Rectal smooth muscle tissue (tissue), 1 donor: ENCODE measurements at regions not wholly inside any gene's neighbourhood (a gene's known extent, or its start where the extent isn't known, plus 50 kb on each side); places are given as distances from the start of the nearest gene placed in this dataset.
"Not testable (repeated sequence)": the region's sequence is repeated elsewhere in the genome, so short reads cannot be mapped to it uniquely, and the experiment has no call there.

Source experiments
- H3K27ac ChIP-seq: one replicate; pipeline ENCODE4 v1.7.0; 2013; ENCODE audit warnings: low read depth, low read length, inconsistent platforms
- H3K27me3 ChIP-seq: one replicate; pipeline ENCODE4 v1.7.0; 2013; ENCODE audit warnings: low read length; ENCODE audit not compliant: control insufficient read depth, insufficient read depth
- H3K36me3 ChIP-seq: one replicate; pipeline ENCODE4 v1.7.0; 2013; ENCODE audit warnings: low read length; ENCODE audit not compliant: control insufficient read depth, insufficient read depth
- H3K4me1 ChIP-seq: one replicate; pipeline ENCODE4 v1.7.0; 2013; ENCODE audit warnings: low read length; ENCODE audit not compliant: control insufficient read depth, insufficient read depth
- H3K4me3 ChIP-seq: one replicate; pipeline ENCODE4 v1.7.0; 2013; ENCODE audit warnings: low read length
- H3K9ac ChIP-seq: one replicate; pipeline ENCODE4 v1.7.0; 2013; ENCODE audit warnings: low read length

DNA sequence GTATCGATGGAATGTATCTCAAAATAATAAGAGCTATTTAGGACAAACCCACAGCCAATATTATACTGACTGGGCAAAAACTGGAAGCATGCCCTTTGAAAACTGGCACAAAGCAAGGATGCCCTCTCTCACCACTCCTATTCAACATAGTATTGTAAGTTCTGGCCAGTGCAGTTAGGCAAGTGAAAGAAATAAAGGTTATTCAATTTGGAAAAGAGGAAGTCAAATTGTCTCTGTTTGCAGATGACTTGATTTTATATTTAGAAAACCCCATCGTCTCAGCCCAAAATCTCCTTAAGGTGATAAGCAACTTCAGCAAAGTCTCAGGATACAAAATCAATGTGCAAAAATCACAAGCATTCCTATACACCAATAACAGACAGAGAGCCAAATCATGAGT lies 77.7 kb upstream of the NAMPT start:
- not testable (repeated sequence) for H3K27ac ChIP-seq, H3K27me3 ChIP-seq, H3K36me3 ChIP-seq, H3K4me3 ChIP-seq, H3K9ac ChIP-seq, H3K4me1 ChIP-seq

DNA sequence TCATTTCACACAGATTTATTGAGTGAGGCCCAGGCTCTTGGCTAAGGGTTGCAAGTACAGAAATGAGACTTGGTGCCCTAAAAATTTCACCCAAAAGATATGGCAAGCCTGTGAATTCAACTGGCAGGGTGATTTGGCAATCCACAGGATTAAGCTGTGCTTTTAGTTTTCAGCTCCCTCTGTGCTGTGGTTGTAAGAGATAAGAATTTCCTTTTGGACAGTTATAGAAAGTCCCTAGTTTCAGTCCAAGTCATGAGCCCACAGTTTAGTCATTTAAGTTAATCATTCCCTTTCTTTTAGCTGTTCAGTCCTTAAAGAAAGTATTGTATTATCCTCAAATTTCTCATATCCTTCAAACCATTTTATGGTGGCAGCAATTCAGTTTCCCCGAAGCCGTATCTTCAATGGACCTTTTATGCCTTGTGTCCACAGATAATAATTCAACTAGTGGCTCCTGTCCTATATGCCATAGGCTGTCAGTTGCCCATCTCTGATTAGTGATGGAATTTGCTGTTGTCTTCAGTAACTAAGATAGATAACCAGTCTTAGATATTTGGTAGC lies 73.4 kb upstream of the NAMPT start:
- H3K9ac ChIP-seq, result no peak overlapping the region
- no peaks in the 10 kb centered on the region for H3K36me3 ChIP-seq
- no peaks in the 10 kb centered on the region for H3K4me1 ChIP-seq
- H3K27ac ChIP-seq, result no peak overlapping the region
- no peak overlapping the region for H3K4me3 ChIP-seq
- H3K27me3 ChIP-seq, result no peaks in the 10 kb centered on the region

DNA sequence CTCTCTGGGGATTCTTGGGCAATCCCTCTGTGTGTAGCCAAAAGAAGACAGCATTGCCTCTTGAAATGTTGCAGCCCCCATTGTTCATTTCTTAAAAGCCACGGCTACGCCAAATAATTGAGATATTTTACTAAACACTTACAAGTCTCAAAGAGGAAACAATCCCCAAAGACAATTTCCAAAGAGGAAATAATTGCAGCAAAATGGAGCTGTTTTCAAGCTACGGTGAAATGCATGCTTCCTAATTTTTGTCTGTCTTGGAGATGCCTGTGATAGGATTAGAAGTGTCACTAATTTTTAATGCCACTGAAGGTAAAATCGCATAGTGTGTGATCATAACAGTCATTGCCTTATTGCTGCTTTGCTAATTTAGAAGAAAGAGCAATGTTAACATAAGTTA lies 72.9 kb upstream of the NAMPT start:
- Histone ChIP-seq H3K9ac (no peak overlapping the region), H3K4me1 (no peaks in the 10 kb centered on the region), H3K4me3 (no peak overlapping the region), H3K27me3 (no peaks in the 10 kb centered on the region), H3K36me3 (no peaks in the 10 kb centered on the region), H3K27ac (no peak overlapping the region)

DNA sequence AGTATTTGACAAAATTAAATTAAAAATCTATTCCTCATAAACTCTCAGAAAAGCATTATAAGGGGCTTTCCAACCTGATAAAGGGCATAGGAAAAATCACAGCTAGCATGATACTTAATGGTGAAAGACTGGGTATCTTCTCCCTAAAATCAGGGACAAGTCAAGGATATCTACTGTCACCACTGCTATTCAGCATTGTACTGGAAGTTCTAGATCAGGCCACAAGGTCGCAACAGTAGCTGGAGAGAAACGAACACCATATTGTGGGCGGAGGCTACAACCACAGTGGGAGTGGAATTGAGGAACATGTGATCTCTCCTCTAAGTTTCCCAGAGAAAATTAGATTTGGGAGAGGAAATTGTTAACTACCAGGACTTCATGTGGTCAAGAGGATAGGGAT lies 70.0 kb upstream of the NAMPT start:
- Histone ChIP-seq H3K27me3 (no peaks in the 10 kb centered on the region), H3K4me3 (no peak overlapping the region), H3K9ac (no peak overlapping the region), H3K4me1 (no peaks in the 10 kb centered on the region), H3K36me3 (no peaks in the 10 kb centered on the region), H3K27ac (no peak overlapping the region)

DNA sequence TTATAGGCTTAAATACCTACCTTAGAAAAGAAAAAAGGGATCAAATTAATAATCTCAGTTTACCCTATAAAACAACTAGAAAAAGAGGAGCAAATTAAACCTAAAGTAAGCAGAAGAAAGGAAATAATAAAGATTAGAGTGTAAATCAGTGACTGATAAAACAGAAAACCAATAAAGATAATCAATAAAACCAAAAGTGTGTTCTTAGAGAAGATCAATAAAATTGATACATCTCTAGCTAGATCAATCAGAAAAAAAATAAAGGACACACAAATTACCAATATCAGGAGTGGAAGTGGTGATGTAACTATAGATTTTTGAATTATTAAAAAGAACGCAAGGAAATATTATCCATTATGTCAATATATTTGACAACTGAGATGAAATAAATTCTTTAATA lies 69.2 kb upstream of the NAMPT start:
- Histone ChIP-seq H3K27me3 (no peaks in the 10 kb centered on the region), H3K36me3 (no peaks in the 10 kb centered on the region), H3K4me3 (no peak overlapping the region), H3K4me1 (no peaks in the 10 kb centered on the region), H3K9ac (no peak overlapping the region), H3K27ac (no peak overlapping the region)

DNA sequence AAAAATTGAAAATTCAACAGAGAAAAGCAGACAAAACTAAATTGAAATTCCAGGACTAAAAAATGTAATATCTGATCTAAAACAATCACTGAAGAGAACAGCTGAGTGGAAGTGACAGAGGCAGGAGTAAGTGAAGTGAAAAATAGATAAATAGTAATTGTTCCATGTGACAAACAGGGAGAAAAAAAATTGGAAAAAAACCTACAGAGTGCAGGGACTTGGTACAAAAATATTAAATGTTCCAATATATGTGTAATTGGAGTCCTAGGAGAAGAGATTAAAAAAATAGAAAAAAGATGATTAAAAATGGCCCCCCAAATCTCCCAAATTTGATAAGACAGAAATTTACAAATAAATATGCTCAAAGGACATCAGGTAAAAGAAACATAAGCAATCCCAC lies 63.4 kb upstream of the NAMPT start:
- H3K27ac ChIP-seq, result no peak overlapping the region

DNA sequence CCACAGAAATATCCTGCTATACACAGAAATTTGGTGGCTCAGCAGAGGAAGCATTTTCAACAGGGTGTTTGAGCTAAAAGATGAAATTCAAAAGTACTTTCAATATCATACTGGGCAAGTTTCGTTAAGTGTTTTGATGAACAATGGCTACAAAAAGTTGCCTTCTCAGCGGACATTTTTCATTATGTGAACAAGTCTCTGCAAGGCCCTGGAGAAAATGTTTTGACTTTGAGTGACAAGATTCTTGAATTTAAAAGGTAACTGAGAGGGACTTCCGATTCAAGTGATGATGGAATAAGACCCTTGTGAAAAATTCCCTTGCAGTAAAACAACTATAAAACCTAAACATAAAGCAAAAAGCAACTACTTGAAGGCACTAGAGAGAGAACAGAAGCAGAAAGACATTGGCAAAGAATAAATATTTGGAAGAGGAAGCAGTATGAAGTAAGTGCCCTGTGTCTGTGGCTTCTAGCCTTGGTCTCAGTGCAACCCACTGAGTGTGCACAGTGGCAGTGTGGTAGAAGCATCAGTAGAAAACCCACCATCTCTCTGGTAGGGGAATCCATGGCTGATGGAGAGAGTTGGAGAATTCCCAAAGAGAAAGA lies 62.5 kb upstream of the NAMPT start:
- no peaks in the 10 kb centered on the region for H3K27me3 ChIP-seq
- no peaks in the 10 kb centered on the region for H3K36me3 ChIP-seq
- H3K9ac ChIP-seq, result no peak overlapping the region
- H3K4me3 ChIP-seq, result no peak overlapping the region
- no peaks in the 10 kb centered on the region for H3K4me1 ChIP-seq
- no peak overlapping the region for H3K27ac ChIP-seq

More for the DNA sequence above, 63.4 kb upstream of the NAMPT start:
- H3K27me3 ChIP-seq, result no peaks in the 10 kb centered on the region
- no peaks in the 10 kb centered on the region for H3K36me3 ChIP-seq
- H3K4me1 ChIP-seq, result no peaks in the 10 kb centered on the region
- H3K4me3 ChIP-seq, result no peak overlapping the region
- no peak overlapping the region for H3K9ac ChIP-seq

DNA sequence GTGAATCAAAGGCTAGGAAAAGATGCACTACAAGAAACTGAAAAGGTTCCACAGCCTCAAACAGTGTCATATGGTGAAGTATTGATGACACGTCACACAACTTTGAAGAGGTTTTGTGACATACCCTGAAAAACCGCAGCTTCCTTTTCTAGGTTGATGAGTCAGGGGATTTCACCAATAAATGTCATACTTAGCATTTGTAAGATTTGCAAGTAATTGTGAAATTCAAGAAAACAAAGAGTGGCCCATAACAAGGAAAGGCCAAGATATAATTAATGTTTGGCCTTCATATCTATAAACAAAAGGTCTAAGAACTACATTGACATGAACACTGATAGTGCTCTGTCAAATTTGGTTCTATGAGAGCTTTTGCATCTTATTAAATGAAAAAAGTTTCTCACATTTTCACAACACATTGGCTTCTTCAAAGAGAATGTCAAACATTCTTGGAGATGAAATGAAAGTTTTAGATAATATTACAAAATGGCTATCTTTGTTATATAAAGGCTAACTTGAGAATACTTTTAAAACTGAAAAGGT lies 62.0 kb upstream of the NAMPT start:
- Histone ChIP-seq H3K4me3 (no peak overlapping the region), H3K27ac (no peak overlapping the region), H3K4me1 (no peaks in the 10 kb centered on the region), H3K9ac (no peak overlapping the region), H3K27me3 (no peaks in the 10 kb centered on the region), H3K36me3 (no peaks in the 10 kb centered on the region)

DNA sequence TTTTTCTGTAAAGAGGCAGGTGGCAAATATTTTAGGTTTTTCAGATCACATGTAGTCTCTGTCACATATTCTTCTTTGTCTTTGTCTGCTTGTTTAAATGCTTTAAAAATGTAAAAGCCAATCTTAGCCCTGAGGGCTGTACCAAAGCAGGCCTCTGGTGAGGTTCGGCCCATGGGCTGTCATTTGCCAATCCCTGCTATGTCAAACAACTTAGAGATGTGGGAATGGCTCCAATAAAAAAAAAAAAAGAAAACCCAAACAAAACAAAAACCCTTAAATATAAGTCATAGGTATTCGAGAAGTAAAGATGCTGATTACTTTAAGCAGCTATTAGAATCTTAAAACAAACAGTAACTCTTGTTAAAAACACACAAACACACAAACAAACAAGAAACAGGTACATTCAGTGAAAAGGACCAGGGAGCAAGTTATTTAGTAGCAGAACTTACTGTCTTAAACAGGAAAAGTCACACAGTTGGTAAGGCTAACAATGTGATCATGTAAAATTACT lies 61.4 kb upstream of the NAMPT start:
- no peak overlapping the region for H3K4me3 ChIP-seq
- no peaks in the 10 kb centered on the region for H3K27me3 ChIP-seq
- no peak overlapping the region for H3K9ac ChIP-seq
- no peaks in the 10 kb centered on the region for H3K36me3 ChIP-seq
- H3K27ac ChIP-seq, result no peak overlapping the region
- H3K4me1 ChIP-seq, result no peaks in the 10 kb centered on the region

GRCh38 chr7:106345421-106346166 lies 60.8 kb upstream of the NAMPT start:
- no peaks in the 10 kb centered on the region for H3K27me3 ChIP-seq
- no peak overlapping the region for H3K27ac ChIP-seq
- no peaks in the 10 kb centered on the region for H3K4me1 ChIP-seq

GRCh38 chr7:106344861-106345260 lies 60.1 kb upstream of the NAMPT start:
- no peaks in the 10 kb centered on the region for H3K27me3 ChIP-seq
- H3K4me1 ChIP-seq, result no peaks in the 10 kb centered on the region
- H3K4me3 ChIP-seq, result no peak overlapping the region
- H3K36me3 ChIP-seq, result no peaks in the 10 kb centered on the region
- H3K27ac ChIP-seq, result no peak overlapping the region
- no peak overlapping the region for H3K9ac ChIP-seq

More at GRCh38 chr7:106345421-106346166, 60.8 kb upstream of the NAMPT start:
- no peaks in the 10 kb centered on the region for H3K36me3 ChIP-seq
- H3K9ac ChIP-seq, result no peak overlapping the region
- H3K4me3 ChIP-seq, result no peak overlapping the region

- H3K9ac ChIP-seq, result no peak overlapping the region
- H3K4me3 ChIP-seq, result no peak overlapping the region
- no peak overlapping the region for H3K27ac ChIP-seq
- no peaks in the 10 kb centered on the region for H3K4me1 ChIP-seq
- H3K27me3 ChIP-seq, result no peaks in the 10 kb centered on the region
- H3K36me3 ChIP-seq, result no peaks in the 10 kb centered on the region
Observed at GRCh38 chr7:106344211-106344610, 59.4 kb upstream of the NAMPT start.
